Body of pancreas (tissue), 4 donors: ENCODE measurements at regions not wholly inside any gene's neighbourhood (a gene's known extent, or its start where the extent isn't known, plus 50 kb on each side); places are given as distances from the start of the nearest gene placed in this dataset.

Source experiments
- ATAC-seq: fragments of 150-250 bp; one replicate; pipeline ENCODE4 v1.9.1; 2016
- DNase-seq, 4 donors: peaks; one replicate each; pipeline ENCODE4 v3.0.0-alpha.2; 2019
- H3K27ac ChIP-seq, 4 donors: fragments of 200-600 bp; sonication (generic); 1 replicate in 3 of 4; 2 replicates in 1 of 4; pipeline versions ENCODE4 v1.5.1 to v1.6.1; 2016 to 2019; ENCODE audit warnings: mild to moderate bottlenecking in 1 of 4, mixed read lengths in 1 of 4, moderate library complexity in 1 of 4
- H3K27me3 ChIP-seq, 2 donors: fragments of 200-600 bp; sonication (generic); one replicate each; pipeline ENCODE4 v1.6.0; 2016; ENCODE audit warnings: mild to moderate bottlenecking in 1 of 2
- H3K36me3 ChIP-seq, 2 donors: fragments of 200-600 bp; sonication (generic); replicated peaks in 1 of 2; 2 replicates each; pipeline ENCODE4 v1.5.1; 2016; ENCODE audit warnings: low read depth in 2 of 2; ENCODE audit not compliant: insufficient read depth in 1 of 2
- H3K4me1 ChIP-seq: fragments of 200-600 bp; sonication (generic); one replicate; pipeline ENCODE4 v1.6.0; 2016
- H3K4me3 ChIP-seq, 2 donors: fragments of 200-600 bp; sonication (generic); 1 replicate in 1 of 2; 2 replicates in 1 of 2; pipeline ENCODE4 v1.5.1; 2016 to 2019
- H3K9me3 ChIP-seq, 3 donors: fragments of 200-600 bp; sonication (generic); 1 replicate in 2 of 3; 2 replicates in 1 of 3; pipeline ENCODE4 v1.5.1; 2016
- POLR2A ChIP-seq, 3 donors: fragments of 450-650 bp; IDR thresholded peaks; one replicate each; pipeline ENCODE4 v1.6.1; 2016; ENCODE audit warnings: antibody characterized with exemption in 3 of 3, mild to moderate bottlenecking in 2 of 3
- WGBS, 2 donors: methylation state at CpG; one replicate each; pipeline ENCODE4 v1.1.5; 2017; 5-methylcytosine and 5-hydroxymethylcytosine counted together
- intact Hi-C: fragments of 100-400 bp; cut with DNase I; formaldehyde crosslinking; loops from one replicate; pipeline ENCODE4 v1.15.1; 2023
- TF ChIP-seq, protein P1 (sequence below), 7 experiments: fragments of 450-650 bp in 4 of 7; fragments of 200-600 bp in 3 of 7; sonication (generic) in 3 of 7; IDR thresholded peaks; one replicate each; pipeline ENCODE4 v1.5.1; 2016 to 2019; ENCODE audit warnings: antibody characterized with exemption in 7 of 7

DNA sequence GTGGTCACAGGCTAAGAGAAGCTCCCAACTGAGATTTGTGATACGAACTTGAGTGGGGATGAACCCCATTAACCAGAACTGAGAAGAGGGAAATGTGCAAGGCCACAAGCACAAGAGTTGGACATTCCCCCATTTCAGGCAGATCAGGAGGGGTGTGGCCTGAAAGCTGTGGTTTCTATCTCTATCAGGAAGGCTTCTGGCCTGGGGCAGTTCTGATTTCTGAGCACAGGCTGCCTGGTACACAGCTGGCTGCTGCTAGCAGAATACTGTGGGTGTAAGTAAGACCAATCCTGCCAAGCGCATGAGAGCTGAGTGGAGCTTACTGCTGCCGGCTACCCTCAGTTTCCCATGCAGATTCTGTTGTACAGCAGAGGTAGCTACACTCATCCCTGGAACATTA lies 484.6 kb downstream of the SATB2 start:
- ATAC-seq: no peak
- no peak for DNase-seq
- intact Hi-C loops: no loop called here
- TF ChIP-seq, protein P1, sequence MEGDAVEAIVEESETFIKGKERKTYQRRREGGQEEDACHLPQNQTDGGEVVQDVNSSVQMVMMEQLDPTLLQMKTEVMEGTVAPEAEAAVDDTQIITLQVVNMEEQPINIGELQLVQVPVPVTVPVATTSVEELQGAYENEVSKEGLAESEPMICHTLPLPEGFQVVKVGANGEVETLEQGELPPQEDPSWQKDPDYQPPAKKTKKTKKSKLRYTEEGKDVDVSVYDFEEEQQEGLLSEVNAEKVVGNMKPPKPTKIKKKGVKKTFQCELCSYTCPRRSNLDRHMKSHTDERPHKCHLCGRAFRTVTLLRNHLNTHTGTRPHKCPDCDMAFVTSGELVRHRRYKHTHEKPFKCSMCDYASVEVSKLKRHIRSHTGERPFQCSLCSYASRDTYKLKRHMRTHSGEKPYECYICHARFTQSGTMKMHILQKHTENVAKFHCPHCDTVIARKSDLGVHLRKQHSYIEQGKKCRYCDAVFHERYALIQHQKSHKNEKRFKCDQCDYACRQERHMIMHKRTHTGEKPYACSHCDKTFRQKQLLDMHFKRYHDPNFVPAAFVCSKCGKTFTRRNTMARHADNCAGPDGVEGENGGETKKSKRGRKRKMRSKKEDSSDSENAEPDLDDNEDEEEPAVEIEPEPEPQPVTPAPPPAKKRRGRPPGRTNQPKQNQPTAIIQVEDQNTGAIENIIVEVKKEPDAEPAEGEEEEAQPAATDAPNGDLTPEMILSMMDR (IDR thresholded peaks at IDR 0.05): no peak
- no peak for TF ChIP-seq POLR2A (IDR thresholded peaks at IDR 0.05)
- Histone ChIP-seq H3K27ac (no peak overlapping the region), H3K4me1 (no peaks in the 10 kb centered on the region), H3K9me3 (peaks cover 0 to 20% (median 0%) of the 10 kb centered on the region in 3 donors), H3K4me3 (no peak overlapping the region), H3K36me3 (no peaks in the 10 kb centered on the region), H3K27me3 (no peaks in the 10 kb centered on the region)
- WGBS, 2 donors: 52 to 84% methylated on average over 2 to 3 of the region's 3 CpGs

DNA sequence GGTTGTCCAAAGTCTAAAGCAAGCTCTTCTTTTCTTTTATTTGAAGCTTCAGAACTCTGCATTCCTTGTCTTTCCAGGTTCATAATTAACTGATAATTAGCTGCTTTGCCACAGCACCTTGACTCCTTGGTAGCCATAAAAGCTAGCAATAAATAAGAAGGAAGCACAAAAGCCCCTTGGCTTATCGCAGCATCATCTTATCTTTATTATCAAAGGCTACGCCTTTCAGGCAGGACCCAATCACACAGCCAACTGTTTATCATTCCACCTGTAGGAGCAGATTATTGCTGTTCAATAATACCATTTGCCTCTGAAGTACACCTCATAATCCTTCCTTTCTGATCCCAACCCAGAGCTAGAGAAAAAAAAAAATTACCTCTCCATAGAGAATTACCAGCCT lies 489.2 kb downstream of the SATB2 start:
- TF ChIP-seq POLR2A (IDR thresholded peaks at IDR 0.05): no peak
- TF ChIP-seq, protein P1 (IDR thresholded peaks at IDR 0.05): no peak
- no peaks in the 10 kb centered on the region for H3K27me3 ChIP-seq
- intact Hi-C loops: no loop called here
- no peak overlapping the region for H3K4me3 ChIP-seq
- WGBS, 2 donors: 53 to 62% methylated on average over 2 of the region's 2 CpGs
- DNase-seq (no peak), ATAC-seq (no peak)
- no peaks in the 10 kb centered on the region for H3K9me3 ChIP-seq
- no peaks in the 10 kb centered on the region for H3K4me1 ChIP-seq
- no peaks in the 10 kb centered on the region for H3K36me3 ChIP-seq
- no peak overlapping the region for H3K27ac ChIP-seq

DNA sequence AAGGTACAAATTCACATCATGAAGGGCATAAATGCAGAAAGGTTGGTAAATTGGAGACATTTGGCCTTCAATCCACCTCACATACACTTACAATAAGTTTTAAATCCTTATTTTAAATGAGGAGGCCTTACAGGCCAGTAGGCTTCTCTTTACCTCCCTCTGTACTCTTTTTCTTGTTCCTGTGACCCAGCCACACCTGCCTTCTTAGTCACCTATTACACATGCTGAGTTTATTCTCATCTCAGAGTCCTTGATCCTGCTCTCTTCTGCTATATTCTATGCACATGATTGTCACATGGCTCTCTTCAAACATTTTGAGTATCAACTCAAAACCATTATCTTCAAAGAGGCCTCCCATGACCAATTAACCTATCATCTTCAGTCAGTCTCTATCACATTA lies 491.5 kb downstream of the SATB2 start:
- no peak overlapping the region for H3K27ac ChIP-seq
- intact Hi-C loops: no loop called here
- no peak for ATAC-seq
- no peaks in the 10 kb centered on the region for H3K27me3 ChIP-seq
- H3K4me3 ChIP-seq: no peak overlapping the region
- DNase-seq: no peak
- H3K9me3 ChIP-seq: no peaks in the 10 kb centered on the region
- no peaks in the 10 kb centered on the region for H3K4me1 ChIP-seq
- H3K36me3 ChIP-seq: no peaks in the 10 kb centered on the region
- TF ChIP-seq, protein P1 (IDR thresholded peaks at IDR 0.05): no peak
- TF ChIP-seq POLR2A (IDR thresholded peaks at IDR 0.05): no peak

DNA sequence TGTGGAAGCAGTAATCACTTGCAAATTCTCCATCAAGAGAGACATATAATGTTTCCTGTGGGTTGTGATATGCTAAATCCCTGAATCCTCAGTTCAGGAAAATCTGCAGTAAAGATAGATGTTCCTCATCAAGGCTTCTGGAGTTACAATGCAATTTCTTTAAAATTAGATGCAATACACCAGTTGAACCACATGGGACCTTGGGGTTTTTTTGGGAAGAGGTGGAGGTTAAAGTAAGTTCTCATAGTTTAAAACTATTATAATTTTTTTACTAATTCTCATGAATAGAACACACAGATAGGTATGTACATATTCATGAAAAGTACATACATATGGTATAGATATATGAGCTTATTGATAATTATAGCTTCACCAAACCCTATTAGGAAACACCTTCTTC lies 496.2 kb downstream of the SATB2 start:
- intact Hi-C loops: no loop called here
- Histone ChIP-seq H3K9me3 (no peaks in the 10 kb centered on the region), H3K4me1 (no peaks in the 10 kb centered on the region), H3K27me3 (no peaks in the 10 kb centered on the region), H3K4me3 (no peak overlapping the region), H3K36me3 (no peaks in the 10 kb centered on the region), H3K27ac (no peak overlapping the region)
- DNase-seq (no peak), ATAC-seq (no peak)
- TF ChIP-seq, protein P1 (IDR thresholded peaks at IDR 0.05): peak in 1 of 7 experiments; percentile 17
- TF ChIP-seq POLR2A (IDR thresholded peaks at IDR 0.05): no peak

DNA sequence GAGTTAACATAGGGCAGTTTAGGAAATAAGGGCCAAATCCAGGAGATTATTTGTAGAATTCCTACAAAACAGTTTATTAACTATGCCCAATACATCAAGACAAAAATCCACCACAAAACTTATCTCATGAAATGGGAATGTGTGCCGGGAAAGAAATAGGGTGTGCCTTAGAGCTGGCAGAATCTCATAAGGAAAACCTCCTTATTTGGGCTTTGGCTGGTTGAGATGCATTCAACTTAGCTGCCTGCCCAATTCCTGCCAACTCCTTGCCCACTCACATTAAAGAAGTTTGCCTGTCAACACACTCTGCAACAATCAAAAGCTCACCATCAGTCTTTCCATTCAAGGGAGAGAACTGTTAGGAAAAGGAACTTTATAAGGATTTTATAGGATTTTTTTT lies 500.6 kb downstream of the SATB2 start:
- Histone ChIP-seq H3K4me3 (no peak overlapping the region), H3K36me3 (no peaks in the 10 kb centered on the region), H3K27me3 (no peaks in the 10 kb centered on the region), H3K27ac (no peak overlapping the region), H3K4me1 (no peaks in the 10 kb centered on the region), H3K9me3 (no peaks in the 10 kb centered on the region)
- ATAC-seq: no peak
- 81 to 83% methylated on average over 1 of the region's 1 CpG for WGBS, 2 donors
- no peak for TF ChIP-seq POLR2A (IDR thresholded peaks at IDR 0.05)
- TF ChIP-seq, protein P1 (IDR thresholded peaks at IDR 0.05): no peak
- no peak for DNase-seq
- intact Hi-C loops: no loop called here
